ENCODE measurements at regions not wholly inside any gene's neighbourhood (a gene's known extent, or its start where the extent isn't known, plus 50 kb on each side); places are given as distances from the start of the nearest gene placed in this dataset.

DNA sequence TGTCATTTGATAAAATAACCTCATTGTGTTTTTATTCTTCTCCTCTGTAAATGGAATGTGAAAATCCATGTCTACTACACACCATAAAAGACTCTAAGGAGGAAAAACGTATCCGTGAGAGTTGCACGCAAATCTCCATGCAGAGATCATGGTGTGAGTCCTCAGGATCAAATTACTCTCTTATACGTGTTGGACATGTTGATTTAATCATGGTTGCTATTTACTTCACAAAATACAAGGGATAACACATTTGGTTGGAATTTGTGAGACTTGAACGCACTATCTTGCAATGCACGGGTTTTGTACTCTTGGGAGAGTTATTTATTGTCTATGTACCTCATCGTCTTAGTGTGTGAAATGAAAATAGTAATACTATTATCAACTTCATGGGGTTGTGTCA lies 128.0 kb upstream of the RASSF8 start:
- H3K79me2 ChIP-seq (ENCODE audit: insufficient read depth, low read length): no peaks in the 10 kb centered on the region
- no peak overlapping the region for H3K18ac ChIP-seq (ENCODE audit: insufficient read length, low read depth, low read length)
- H3K79me1 ChIP-seq (ENCODE audit: insufficient read depth, low read depth, low read length, poor library complexity, severe bottlenecking): no peaks in the 10 kb centered on the region
- no peak overlapping the region for H2AFZ ChIP-seq (ENCODE audit: low read length)
- WGBS (ENCODE audit: extremely low coverage, insufficient read length, low lambda C conversion rate): no CpG with 5 or more reads among the region's 7 CpGs
- no peak overlapping the region for H3K4me3 Mint-ChIP-seq
- no peak overlapping the region for H2BK15ac ChIP-seq (ENCODE audit: low read depth, low read length)
- H4K5ac ChIP-seq (ENCODE audit: insufficient read length, low read depth, low read length): no peak overlapping the region
- H3K27me3 Mint-ChIP-seq (ENCODE audit: low read depth): no peaks in the 10 kb centered on the region
- H3K4me1 ChIP-seq (ENCODE audit: insufficient read depth, low read length): no peaks in the 10 kb centered on the region
- H3K27ac ChIP-seq (ENCODE audit: insufficient read length, low read depth, low read length): no peak overlapping the region
- no peak overlapping the region for H3K27ac Mint-ChIP-seq
- no peak for DNase-seq
- H3K27me3 ChIP-seq (ENCODE audit: insufficient read depth, low read length): no peaks in the 10 kb centered on the region
- H3K23me2 ChIP-seq (ENCODE audit: insufficient read length, low read depth, low read length, poor library complexity, severe bottlenecking): no peaks in the 10 kb centered on the region
- H4K91ac ChIP-seq (ENCODE audit: insufficient read length, low read depth, low read length): no peak overlapping the region
- no peak overlapping the region for H2BK20ac ChIP-seq (ENCODE audit: low read depth, low read length, poor library complexity, severe bottlenecking)
- H3K9me3 Mint-ChIP-seq: no peaks in the 10 kb centered on the region
- H3K4me1 Mint-ChIP-seq: peaks cover 3% of the 10 kb centered on the region in 2 experiments; a peak in 1 of 4 replicates
- H3K14ac ChIP-seq (ENCODE audit: insufficient read depth, low read length): no peak overlapping the region
- no peak overlapping the region for H3K23ac ChIP-seq (ENCODE audit: insufficient read length, low read depth, low read length)
- H3K4me2 ChIP-seq (ENCODE audit: insufficient read depth, insufficient read length, low read length): no peak overlapping the region
- TF ChIP-seq, protein P1, sequence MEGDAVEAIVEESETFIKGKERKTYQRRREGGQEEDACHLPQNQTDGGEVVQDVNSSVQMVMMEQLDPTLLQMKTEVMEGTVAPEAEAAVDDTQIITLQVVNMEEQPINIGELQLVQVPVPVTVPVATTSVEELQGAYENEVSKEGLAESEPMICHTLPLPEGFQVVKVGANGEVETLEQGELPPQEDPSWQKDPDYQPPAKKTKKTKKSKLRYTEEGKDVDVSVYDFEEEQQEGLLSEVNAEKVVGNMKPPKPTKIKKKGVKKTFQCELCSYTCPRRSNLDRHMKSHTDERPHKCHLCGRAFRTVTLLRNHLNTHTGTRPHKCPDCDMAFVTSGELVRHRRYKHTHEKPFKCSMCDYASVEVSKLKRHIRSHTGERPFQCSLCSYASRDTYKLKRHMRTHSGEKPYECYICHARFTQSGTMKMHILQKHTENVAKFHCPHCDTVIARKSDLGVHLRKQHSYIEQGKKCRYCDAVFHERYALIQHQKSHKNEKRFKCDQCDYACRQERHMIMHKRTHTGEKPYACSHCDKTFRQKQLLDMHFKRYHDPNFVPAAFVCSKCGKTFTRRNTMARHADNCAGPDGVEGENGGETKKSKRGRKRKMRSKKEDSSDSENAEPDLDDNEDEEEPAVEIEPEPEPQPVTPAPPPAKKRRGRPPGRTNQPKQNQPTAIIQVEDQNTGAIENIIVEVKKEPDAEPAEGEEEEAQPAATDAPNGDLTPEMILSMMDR (conservative IDR thresholded peaks at IDR 0.05): no peak
- no peak overlapping the region for H2AK5ac ChIP-seq (ENCODE audit: insufficient read length, low read length)
- H3K9ac ChIP-seq (ENCODE audit: extremely low read depth, insufficient read length, low read length): no peak overlapping the region
- H4K8ac ChIP-seq (replicated peaks; ENCODE audit: insufficient read length, low read depth, low read length): no peak overlapping the region
- no peak overlapping the region for H3K56ac ChIP-seq (ENCODE audit: insufficient read length, low read depth, low read length)
- H3T11ph ChIP-seq (ENCODE audit: low read length): no peak overlapping the region
- no peaks in the 10 kb centered on the region for H3K9me3 ChIP-seq (ENCODE audit: control insufficient read depth, low read depth, low read length)
- no peaks in the 10 kb centered on the region for H3K36me3 Mint-ChIP-seq (ENCODE audit: insufficient read depth in 1 of 3, low read depth in 3 of 3)
- H3K4ac ChIP-seq (ENCODE audit: low read depth, low read length): no peak overlapping the region
- H4K20me1 ChIP-seq (ENCODE audit: control insufficient read depth, insufficient read depth, insufficient read length): no peaks in the 10 kb centered on the region
- H2BK12ac ChIP-seq (ENCODE audit: insufficient read length, low read depth, low read length): no peak overlapping the region
- H2BK120ac ChIP-seq (ENCODE audit: low read depth, low read length, poor library complexity, severe bottlenecking): no peak overlapping the region
- no peak overlapping the region for H2BK5ac ChIP-seq (ENCODE audit: insufficient read length, low read length)
